ENCODE measurements at regions not wholly inside any gene's neighbourhood (a gene's known extent, or its start where the extent isn't known, plus 50 kb on each side); places are given as distances from the start of the nearest gene placed in this dataset.

DNA sequence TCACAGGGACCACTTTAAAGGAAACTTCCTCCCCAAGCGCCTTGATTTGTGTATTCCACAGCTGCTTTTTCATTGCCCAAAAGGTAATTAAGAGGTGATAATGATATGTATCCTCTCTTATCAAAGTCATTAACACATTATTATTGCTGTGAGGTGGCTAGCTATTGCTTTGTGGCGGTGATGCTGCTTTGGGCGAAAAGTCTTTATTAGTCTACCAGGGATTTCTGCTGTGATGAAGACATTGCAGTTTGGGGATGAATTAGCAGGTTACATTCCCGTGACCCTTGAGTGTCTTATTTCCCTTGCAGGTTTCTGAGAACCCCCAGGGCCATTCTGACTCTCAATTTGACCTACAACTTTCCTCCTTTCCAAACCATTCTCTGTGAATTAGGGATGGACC, 143.4 kb upstream of the SOX4 start:
- no peak overlapping the region for H3K4me3 ChIP-seq (ENCODE audit: low read length)
- no peak for DNase-seq (ENCODE audit: low read depth, low spot score)

DNA sequence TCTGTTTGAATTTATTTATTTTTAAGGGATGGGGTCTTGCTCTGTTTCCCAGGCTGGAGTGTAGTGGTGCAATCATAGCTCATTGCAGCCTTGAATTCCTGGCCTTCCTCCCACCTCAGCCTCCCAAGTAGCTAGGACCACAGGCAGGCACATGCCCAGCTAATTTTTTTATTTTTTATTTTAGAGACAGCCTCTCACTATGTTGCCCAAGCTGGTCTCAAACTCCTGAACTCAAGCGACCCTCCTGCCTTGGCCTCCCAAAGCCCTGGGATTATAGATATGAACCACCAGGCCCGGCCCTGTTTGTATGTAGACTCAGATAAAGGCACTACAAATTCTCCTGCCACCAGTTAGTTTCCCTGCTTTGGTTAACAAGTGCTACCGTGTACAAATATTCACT, 142.9 kb upstream of the SOX4 start:
- DNase-seq (ENCODE audit: low read depth, low spot score) = no peak

DNA sequence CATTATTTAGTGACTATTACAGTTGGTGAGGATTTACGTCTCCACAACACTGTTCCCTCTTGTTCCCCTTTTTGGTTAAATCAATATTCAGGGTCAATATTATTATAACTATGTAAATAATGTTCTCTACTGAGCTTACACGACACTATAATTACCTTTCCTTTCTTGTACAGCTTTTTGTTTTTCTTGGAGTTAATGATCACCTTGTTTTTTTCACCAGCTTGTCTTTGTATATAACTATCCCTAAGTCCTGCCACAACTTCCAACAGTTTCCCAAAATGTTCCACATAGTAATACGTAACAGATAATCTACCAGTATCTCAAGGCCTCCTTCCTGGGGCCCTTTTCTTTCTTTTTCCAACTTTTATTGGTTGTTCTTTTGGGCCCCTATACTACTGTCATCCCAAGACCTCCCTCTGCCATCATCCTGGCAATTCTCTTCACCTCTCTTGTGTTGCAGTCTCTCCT, 142.0 kb upstream of the SOX4 start:
- H3K4me3 ChIP-seq (ENCODE audit: low read length) = no peak overlapping the region
- DNase-seq (ENCODE audit: low read depth, low spot score) = no peak

More for the DNA sequence above, 142.9 kb upstream of the SOX4 start:
- H3K4me3 ChIP-seq (ENCODE audit: low read length) = no peak overlapping the region

DNA sequence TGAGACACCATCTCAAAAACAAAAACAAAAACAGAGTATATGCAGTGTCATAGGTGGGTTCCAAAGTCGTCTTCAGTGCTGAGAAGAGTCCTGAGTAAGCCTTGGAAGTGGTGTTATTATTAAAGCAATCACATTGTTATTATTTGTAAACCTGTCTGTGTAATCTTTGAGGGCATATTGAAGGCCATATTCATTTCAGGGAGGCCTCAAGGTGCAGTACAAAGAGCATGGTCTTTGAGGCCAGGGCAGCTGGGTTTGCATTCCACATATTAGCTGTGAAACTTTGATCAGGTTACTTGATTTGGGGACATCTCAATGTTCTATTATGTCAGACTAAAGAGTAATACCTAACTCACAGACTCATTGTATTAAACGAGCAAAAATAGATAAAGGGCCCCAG, 139.3 kb upstream of the SOX4 start:
- DNase-seq (ENCODE audit: low read depth, low spot score) = no peak

DNA sequence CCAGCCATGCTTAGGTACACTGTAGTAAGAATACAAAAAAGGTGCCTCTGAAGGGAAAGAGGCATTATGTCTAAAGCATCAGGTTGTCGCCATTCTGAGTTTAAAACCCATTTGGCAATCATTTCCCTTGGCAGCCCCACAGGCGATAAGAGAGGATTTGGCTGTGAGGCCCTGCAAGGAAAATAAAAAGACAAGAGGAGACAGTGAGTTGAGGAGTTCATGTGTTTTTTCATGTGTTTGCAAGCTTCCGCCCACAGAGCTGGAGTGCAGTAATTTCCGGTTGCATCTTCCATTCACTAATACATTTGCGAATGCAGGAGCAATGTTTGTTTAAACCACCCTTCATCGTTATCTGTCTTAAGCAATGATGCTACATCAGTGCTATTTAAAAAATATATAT, 138.5 kb upstream of the SOX4 start:
- H3K4me3 ChIP-seq (ENCODE audit: low read length) = no peak overlapping the region
- no peak for DNase-seq (ENCODE audit: low read depth, low spot score)

More for the DNA sequence above, 139.3 kb upstream of the SOX4 start:
- H3K4me3 ChIP-seq (ENCODE audit: low read length) = no peak overlapping the region

DNA sequence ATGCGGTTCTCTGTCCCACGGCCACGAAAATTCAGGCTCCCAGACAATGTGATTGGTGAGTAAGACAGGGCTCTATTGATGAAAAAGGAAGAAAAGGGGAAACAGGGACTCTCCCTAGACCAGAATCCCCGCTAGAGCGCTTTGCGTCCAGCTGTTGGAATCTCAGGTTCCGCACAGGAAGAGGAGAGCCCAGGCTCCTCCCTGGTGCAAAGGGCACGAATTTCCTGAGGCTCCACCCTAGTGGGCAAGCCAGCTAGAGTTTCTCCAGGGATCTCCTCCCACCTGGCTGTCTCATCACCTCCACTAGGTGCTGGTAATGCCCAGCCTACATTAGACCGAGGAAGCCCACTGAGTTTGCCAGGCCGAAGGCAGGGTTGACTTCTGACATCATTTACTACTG, 135.9 kb upstream of the SOX4 start:
- H3K4me3 ChIP-seq (ENCODE audit: low read length) = no peak overlapping the region
- no peak for DNase-seq (ENCODE audit: low read depth, low spot score)

DNA sequence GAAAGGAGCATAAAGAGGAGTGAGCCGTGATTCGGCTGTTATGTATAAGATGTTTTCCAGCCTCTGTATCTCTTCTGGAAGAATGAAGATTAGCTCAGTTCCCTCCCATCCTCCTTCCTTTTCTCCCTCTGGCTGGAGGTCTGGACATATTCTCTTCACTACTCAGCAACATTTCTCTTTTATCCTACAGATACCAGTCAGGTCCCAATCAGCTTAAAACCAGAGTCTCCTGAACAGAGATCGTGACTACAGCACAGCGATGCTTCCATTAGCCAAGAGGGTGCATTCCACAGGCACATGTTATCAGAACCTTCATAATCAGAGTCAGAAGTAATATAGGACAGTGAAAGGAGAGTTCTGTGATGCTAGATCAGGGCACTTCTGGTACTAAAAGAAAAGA, 133.9 kb upstream of the SOX4 start:
- DNase-seq (ENCODE audit: low read depth, low spot score) = no peak
- no peak overlapping the region for H3K4me3 ChIP-seq (ENCODE audit: low read length)

DNA sequence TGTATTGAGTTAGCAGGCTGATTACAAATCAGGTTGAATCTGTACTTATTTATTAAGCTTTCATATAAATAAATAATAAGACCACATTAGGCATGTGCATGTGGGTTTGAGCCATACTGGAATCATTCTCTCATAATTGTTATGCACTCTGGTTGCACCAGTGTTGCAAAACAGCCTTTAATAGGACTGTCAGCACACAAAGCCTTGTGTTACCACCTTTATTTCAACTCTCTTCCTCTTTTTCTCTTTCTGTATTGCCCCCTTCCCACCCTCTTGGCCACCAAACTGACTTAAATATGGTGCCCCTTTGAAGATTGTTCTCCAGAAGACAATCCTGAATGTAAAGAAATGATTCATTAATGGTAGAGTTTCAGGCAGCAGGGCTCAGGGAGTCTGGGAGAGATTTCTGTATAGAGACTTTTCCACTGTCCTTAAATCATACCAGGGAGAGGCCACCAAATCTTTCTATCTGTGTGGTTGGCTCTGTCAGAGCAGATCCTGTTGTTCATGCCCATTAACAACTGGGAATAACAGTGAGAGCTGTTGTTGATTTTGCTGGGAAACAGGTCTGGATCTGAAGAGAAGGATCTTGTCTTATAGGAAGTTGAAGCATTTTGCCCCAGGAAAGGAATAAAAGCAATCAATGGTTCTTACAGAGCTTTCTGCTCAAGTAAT, 131.6 kb upstream of the SOX4 start:
- no peak for DNase-seq (ENCODE audit: low read depth, low spot score)

DNA sequence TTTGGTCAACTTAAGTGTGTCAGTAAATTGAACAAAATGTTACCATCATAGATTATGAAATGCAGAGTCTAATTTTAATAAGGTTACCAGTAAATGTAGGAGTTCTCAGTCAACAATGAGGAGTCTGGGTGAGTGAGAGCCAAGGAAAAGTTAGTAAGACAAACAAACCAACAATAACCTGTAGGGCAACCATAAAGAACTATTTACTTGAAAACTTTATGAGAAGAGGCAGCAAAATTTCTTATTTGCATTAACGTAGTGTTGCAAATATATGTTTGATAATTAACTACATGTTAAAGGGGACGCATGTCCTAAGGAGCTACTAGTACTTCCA, 131.1 kb upstream of the SOX4 start:
- no peak overlapping the region for H3K4me3 ChIP-seq (ENCODE audit: low read length)

More for the DNA sequence above, 131.6 kb upstream of the SOX4 start:
- H3K4me3 ChIP-seq (ENCODE audit: low read length) = no peak overlapping the region

DNA sequence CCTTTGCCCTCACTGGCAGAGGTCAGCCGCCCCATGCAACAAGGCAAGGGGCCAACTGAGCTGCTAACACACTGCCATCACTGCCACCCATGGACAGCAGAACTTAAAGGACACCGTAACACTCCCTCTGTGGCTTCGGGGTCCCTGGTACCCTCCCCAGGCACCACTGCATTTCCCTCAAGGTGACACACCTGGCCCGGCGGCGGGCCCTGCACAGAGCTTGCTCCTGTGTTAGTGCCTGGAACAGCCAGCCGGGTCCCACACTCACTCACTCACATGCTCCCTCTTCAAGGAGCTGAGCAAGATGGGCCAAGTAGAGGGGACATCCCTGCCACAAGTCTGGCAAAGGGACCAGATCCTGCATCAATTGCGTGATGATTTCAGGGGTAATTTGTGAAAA, 126.5 kb upstream of the SOX4 start:
- no peak for DNase-seq (ENCODE audit: low read depth, low spot score)
- no peak overlapping the region for H3K4me3 ChIP-seq (ENCODE audit: low read length)

More for the DNA sequence above, 131.1 kb upstream of the SOX4 start:
- no peak for DNase-seq (ENCODE audit: low read depth, low spot score)

DNA sequence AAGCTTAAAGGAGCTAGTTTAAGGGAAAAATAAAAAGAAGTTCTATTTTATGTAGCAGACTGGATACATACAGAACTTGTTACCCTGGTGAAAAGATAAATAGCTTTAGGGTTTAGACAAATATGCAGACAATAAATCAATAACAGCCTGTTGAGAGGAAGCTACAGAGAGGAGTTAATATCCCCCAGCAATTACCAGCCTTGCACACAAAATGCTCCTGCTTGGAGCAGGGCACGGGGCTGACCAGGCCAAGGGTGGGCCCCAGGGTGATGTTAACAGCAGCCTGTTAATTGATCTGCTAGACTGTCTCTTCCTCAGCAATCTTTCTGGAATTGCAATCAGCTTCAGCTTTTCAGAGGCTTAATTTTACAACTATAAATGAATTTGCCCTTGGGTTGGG, 125.1 kb upstream of the SOX4 start:
- DNase-seq (ENCODE audit: low read depth, low spot score) = no peak
- H3K4me3 ChIP-seq (ENCODE audit: low read length) = no peak overlapping the region

DNA sequence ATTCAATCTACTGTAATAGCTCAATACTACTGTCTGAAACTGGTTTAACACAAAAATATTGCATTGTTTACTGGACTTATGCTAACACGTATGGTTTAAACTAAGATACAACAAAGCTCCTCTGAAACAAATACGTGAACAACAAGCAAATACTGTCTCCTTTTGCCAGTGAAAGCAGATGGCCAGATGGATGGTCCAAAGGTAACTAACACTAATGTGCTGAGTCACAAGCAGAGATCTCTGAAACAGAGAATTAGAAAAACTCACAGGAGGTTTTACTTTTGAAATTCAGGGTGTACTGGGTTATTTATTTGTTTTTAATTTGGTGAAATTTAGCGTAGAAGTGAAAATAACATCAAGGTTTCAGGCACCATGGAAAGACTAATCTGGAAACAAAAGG, 124.3 kb upstream of the SOX4 start:
- no peak for DNase-seq (ENCODE audit: low read depth, low spot score)

DNA sequence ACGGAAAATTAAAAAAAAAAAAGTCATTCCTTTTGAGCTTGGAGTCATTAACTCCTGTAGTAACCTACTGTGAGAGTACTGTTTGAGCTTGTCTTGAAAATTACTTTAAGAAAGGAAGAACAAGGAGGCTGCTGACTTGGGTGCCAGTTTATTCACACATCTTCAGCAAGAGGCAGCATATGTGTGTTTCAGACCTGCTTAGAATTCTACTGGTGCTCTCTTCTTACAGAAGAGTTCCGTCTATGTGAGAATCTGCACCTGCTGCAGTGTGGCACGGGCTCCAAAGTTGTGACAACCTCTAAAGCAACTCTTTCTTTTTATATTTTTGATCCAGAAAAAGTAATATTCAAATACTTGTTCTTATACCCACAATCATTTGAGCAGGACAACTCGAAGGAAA, 117.4 kb upstream of the SOX4 start:
- DNase-seq (ENCODE audit: low read depth, low spot score) = no peak
- H3K4me3 ChIP-seq (ENCODE audit: low read length) = no peak overlapping the region

More for the DNA sequence above, 124.3 kb upstream of the SOX4 start:
- no peak overlapping the region for H3K4me3 ChIP-seq (ENCODE audit: low read length)

DNA sequence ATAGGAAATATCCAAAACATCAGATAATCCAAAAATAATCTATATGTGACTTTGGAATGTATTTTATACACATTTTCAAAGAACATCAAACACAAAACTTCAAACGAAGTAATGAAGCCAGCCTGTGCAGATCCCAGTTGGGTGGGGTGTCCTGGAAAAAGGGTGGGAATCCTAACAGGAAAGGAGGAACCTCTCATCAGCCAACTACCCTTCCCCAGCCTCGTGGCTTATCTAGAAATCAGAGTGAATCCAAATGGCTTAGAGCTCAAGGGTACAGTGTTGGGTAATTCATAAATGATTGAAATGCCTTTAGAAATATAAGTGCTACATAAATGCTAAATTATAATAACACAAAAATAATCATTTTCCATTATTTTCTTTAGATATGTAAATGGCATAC, 115.1 kb upstream of the SOX4 start:
- no peak for DNase-seq (ENCODE audit: low read depth, low spot score)

DNA sequence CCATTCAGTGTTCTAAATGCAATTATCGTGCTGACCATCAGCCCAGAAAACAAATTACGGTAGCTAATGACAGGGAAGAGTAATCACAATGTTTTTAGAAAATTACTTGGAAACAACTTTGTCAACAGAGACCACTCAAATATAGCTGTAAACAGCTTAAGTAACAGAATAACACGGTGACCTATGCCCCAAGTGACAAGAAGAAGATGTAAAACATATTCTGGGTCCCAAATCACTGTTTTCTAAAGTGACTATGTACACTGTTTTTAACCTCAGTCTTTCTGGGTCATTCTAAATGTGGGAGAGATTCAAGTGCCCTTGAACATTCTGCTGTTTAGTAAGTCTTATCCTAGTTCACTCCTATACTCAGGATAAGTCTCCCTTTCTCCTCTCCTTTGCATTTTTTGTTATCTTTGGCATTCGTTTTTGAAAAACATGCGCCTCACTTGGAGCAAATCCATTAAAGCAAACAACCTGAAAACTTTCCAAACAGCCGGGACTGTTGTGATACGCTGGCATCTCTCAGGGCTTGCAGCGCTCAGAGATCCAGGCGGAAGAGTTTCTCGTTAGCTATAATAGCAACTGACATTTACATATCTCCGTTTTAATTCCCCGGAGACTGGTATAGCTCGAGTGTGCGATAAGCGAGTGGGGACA, 114.5 kb upstream of the SOX4 start:
- DNase-seq (ENCODE audit: low read depth, low spot score) = no peak
- H3K4me3 ChIP-seq (ENCODE audit: low read length) = no peak overlapping the region

More for the DNA sequence above, 115.1 kb upstream of the SOX4 start:
- H3K4me3 ChIP-seq (ENCODE audit: low read length) = no peak overlapping the region

DNA sequence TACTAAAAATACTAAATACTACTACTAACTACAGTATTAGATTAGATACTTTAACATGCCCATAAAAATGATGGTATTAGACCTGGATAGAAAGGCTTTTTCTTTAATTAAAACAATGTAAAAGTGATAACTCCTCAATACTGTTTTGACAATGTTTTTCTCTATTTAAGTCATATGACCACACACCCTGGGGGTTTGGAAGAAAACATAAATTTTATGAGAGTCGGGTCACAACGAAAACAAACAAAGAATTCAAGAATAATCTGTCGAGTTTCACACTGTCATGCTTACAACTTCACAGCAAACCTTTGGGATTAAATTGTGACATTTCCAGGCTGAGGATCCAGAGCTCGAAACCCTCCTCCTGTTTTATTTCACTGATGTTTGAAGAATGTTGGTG, 107.4 kb upstream of the SOX4 start:
- H3K4me3 ChIP-seq (ENCODE audit: low read length) = no peak overlapping the region
- no peak for DNase-seq (ENCODE audit: low read depth, low spot score)

DNA sequence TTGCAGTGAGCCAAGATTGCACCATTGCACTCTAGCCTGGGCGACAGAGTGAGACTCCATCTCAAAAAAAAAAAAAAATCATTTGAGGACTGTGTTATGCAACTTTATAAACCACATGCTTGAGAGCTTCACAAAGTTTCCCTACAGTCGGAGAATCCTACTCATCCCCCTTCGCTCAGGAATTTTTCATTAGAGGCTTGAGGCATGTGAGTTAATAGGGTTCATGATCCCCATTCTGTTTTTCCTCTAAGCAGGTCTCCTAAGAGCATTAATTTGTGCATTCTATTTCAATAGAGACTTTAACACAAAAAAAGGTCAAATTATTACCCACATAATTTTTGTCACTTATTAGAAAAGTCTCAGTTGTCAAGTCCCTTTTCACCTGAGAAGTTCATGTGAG, 103.7 kb upstream of the SOX4 start:
- DNase-seq (ENCODE audit: low read depth, low spot score) = no peak
- no peak overlapping the region for H3K4me3 ChIP-seq (ENCODE audit: low read length)

DNA sequence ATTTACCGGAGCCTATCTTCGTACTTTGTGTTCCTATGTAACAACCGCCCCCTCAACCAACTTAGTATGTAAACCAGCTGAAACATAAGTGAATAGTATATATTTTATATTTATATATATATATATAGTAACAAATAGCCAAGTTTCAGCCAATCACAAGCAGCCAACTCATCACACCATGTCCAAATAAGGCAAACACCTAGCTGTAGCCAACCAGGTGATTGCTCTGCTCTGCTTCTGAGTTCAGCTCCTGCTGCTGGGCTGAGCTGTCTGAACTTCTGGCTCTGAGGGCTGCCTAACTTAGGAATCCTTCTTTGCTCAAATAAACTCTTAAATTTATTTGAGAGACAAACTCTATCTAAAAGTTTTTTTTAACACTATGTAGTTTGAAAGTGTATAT, 101.6 kb upstream of the SOX4 start:
- no peak overlapping the region for H3K4me3 ChIP-seq (ENCODE audit: low read length)
- peak; percentile 4 for DNase-seq (ENCODE audit: low read depth, low spot score)

DNA sequence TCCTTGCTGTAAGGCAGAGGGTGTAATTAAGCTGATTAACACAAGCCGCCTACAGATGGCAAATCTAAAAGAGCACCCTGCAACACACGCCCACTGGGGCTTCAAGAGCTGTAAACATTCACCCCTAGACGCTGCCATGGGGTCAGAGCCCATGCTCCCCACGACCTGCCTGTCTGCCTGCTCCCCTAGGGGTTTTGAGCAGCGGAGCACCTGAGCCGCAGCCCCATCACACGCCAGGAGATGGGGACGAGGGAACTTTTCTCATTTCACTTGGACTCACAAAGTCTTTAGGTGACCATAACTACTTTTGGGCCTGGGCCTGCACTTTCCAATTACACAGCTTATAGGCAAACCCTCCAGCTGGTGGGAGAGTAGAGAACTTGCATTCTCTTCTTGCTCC, 99.0 kb upstream of the SOX4 start:
- DNase-seq (ENCODE audit: low read depth, low spot score) = no peak
- H3K4me3 ChIP-seq (ENCODE audit: low read length) = no peak overlapping the region

DNA sequence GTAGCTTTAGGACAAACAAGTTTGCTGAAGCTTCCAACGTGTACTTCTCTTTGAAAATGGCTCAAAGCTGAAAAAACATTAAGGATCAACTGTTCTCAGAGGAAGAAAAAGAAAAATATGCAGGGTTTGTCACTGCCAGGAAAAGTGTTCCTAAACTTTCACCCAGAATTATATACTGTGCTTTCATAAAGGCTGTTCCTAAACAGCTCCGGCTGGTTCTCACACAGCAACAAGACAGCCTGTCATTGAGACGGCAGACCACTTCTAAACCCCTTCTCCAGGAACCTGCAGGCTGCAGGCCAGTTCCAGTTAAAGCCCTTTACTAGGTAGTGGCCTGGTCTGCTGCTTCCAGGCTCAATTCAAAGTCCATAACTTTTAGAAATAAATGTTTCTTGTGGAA, 97.4 kb upstream of the SOX4 start:
- no peak for DNase-seq (ENCODE audit: low read depth, low spot score)
- H3K4me3 ChIP-seq (ENCODE audit: low read length) = no peak overlapping the region

DNA sequence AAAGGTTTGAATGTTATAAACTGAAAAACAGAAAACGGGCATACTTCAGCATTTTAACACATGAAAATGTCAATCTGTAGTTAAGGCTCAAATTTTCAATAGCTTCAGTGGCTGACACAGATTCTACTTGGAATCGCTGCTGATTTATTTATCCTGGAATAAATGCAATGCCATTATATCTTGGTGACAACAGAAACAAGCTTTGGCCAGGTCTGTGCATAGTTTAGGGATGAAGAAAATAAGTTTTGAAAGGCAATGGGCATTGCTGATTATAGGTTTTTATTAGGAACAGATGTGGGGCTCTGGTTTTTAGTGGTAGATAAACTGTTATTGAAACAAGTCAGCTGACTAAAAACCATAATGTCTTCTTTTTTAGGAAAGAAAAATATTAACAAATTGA, 96.8 kb upstream of the SOX4 start:
- no peak overlapping the region for H3K4me3 ChIP-seq (ENCODE audit: low read length)
- no peak for DNase-seq (ENCODE audit: low read depth, low spot score)

Data from Jurkat, Clone E6-1 (cell line).